ENCODE measurements at regions not wholly inside any gene's neighbourhood (a gene's known extent, or its start where the extent isn't known, plus 50 kb on each side); places are given as distances from the start of the nearest gene placed in this dataset.

GRCh38 chr15:35195031-35195430 is 109.9 kb upstream of the NANOGP8 start:
- TF ChIP-seq CTCF (IDR thresholded peaks at IDR 0.05; ENCODE audit: poor library complexity, severe bottlenecking) (no peak), EZH2 (IDR thresholded peaks at IDR 0.05; ENCODE audit: borderline replicate concordance, insufficient read depth, low read length, poor library complexity, severe bottlenecking) (no peak), EP300 (conservative IDR thresholded peaks at IDR 0.05; ENCODE audit: poor library complexity, severe bottlenecking) (no peak), TAF1 (IDR thresholded peaks at IDR 0.05; ENCODE audit: low read depth) (no peak), REST (IDR thresholded peaks at IDR 0.05; ENCODE audit: borderline replicate concordance) (no peak), POLR2AphosphoS5 (IDR thresholded peaks at IDR 0.05) (no peak), RAD21 (conservative IDR thresholded peaks at IDR 0.05) (no peak), MXI1 (conservative IDR thresholded peaks at IDR 0.05; ENCODE audit: poor library complexity, severe bottlenecking) (no peak)

Data from neural cell (in vitro differentiated cells).